ENCODE measurements at regions not wholly inside any gene's neighbourhood (a gene's known extent, or its start where the extent isn't known, plus 50 kb on each side); places are given as distances from the start of the nearest gene placed in this dataset.

GRCh38 chr2:83462881-83463280 lies 996.2 kb downstream of the SUCLG1 start:
- H3K4me3 ChIP-seq (replicated peaks; ENCODE audit: low read depth, low read length): no peak overlapping the region
- no peak for TF ChIP-seq CTCF (IDR thresholded peaks at IDR 0.05; ENCODE audit: low read depth, low read length, missing control alignments)
- no peak for DNase-seq (ENCODE audit: extremely low read depth, low read depth)

- no peak for TF ChIP-seq CTCF (IDR thresholded peaks at IDR 0.05; ENCODE audit: low read depth, low read length, missing control alignments)
These were observed 997.9 kb downstream of the SUCLG1 start for GRCh38 chr2:83461135-83461534.

GRCh38 chr2:83459456-83459855 lies 999.6 kb downstream of the SUCLG1 start:
- no peak overlapping the region for H3K4me3 ChIP-seq (replicated peaks; ENCODE audit: low read depth, low read length)
- no peak for DNase-seq (ENCODE audit: extremely low read depth, low read depth)
- TF ChIP-seq CTCF (IDR thresholded peaks at IDR 0.05; ENCODE audit: low read depth, low read length, missing control alignments): no peak

More at GRCh38 chr2:83461135-83461534, 997.9 kb downstream of the SUCLG1 start:
- no peak for DNase-seq (ENCODE audit: extremely low read depth, low read depth)
- H3K4me3 ChIP-seq (replicated peaks; ENCODE audit: low read depth, low read length): no peak overlapping the region

GRCh38 chr2:83435989-83436388 lies 1023.1 kb downstream of the SUCLG1 start:
- no peak overlapping the region for H3K4me3 ChIP-seq (replicated peaks; ENCODE audit: low read depth, low read length)
- TF ChIP-seq CTCF (IDR thresholded peaks at IDR 0.05; ENCODE audit: low read depth, low read length, missing control alignments): no peak
- no peak for DNase-seq (ENCODE audit: extremely low read depth, low read depth)

- no peak for TF ChIP-seq CTCF (IDR thresholded peaks at IDR 0.05; ENCODE audit: low read depth, low read length, missing control alignments)
- DNase-seq (ENCODE audit: extremely low read depth, low read depth): no peak
- H3K4me3 ChIP-seq (replicated peaks; ENCODE audit: low read depth, low read length): no peak overlapping the region
These were observed 1038.1 kb downstream of the SUCLG1 start for GRCh38 chr2:83420993-83421392.

- H3K4me3 ChIP-seq (replicated peaks; ENCODE audit: low read depth, low read length): no peak overlapping the region
- TF ChIP-seq CTCF (IDR thresholded peaks at IDR 0.05; ENCODE audit: low read depth, low read length, missing control alignments): no peak
- DNase-seq (ENCODE audit: extremely low read depth, low read depth): no peak
These were observed 1064.8 kb downstream of the SUCLG1 start for GRCh38 chr2:83394134-83394904.

GRCh38 chr2:83388804-83389203 lies 1070.3 kb downstream of the SUCLG1 start:
- no peak overlapping the region for H3K4me3 ChIP-seq (replicated peaks; ENCODE audit: low read depth, low read length)
- TF ChIP-seq CTCF (IDR thresholded peaks at IDR 0.05; ENCODE audit: low read depth, low read length, missing control alignments): no peak
- no peak for DNase-seq (ENCODE audit: extremely low read depth, low read depth)
